ENCODE measurements at regions not wholly inside any gene's neighbourhood (a gene's known extent, or its start where the extent isn't known, plus 50 kb on each side); places are given as distances from the start of the nearest gene placed in this dataset.

GRCh38 chr1:14545422-14546025 is 53.0 kb upstream of the KAZN start:
- FAIRE-seq (no peak), ATAC-seq (no peak), DNase-seq (ENCODE audit: low spot score) (no peak)
- H3K27ac ChIP-seq (ENCODE audit: extremely low read length, insufficient read depth, low read length): no peak overlapping the region
- H3K79me2 ChIP-seq (ENCODE audit: insufficient read depth, low read length): no peaks in the 10 kb centered on the region
- WGBS (ENCODE audit: low lambda C conversion rate): 4% methylated on average over 4 of the region's 4 CpGs
- H3K4me3 ChIP-seq (replicated peaks in 1 of 3; ENCODE audit: insufficient read depth in 1 of 3, low read depth in 2 of 3, low read length in 3 of 3): no peak overlapping the region
- H2AFZ ChIP-seq (ENCODE audit: low read length): no peak overlapping the region
- H4K20me1 ChIP-seq (ENCODE audit: insufficient read depth, low read length): no peaks in the 10 kb centered on the region
- peaks cover 1 to 4% of the 10 kb centered on the region in 2 experiments; a peak in 2 of 5 replicates for H3K27me3 ChIP-seq (ENCODE audit: control insufficient read depth in 1 of 2, insufficient read depth in 2 of 2, low read length in 2 of 2)
- CTCF ChIA-PET (ENCODE audit: low intra/inter-chr PET ratio, low total read pairs): no interaction called here
- TF ChIP-seq ZNF12 (CRISPR knock-in tag; IDR thresholded peaks at IDR 0.05): peak; percentile 94
- no peak for TF ChIP-seq ZNF263 (CRISPR knock-in tag; IDR thresholded peaks at IDR 0.05)
- no peak for TF ChIP-seq HNF1A (IDR thresholded peaks at IDR 0.05; ENCODE audit: low read depth)
- no peak for TF ChIP-seq HNF1A (CRISPR knock-in tag; IDR thresholded peaks at IDR 0.05; ENCODE audit: borderline replicate concordance)
- TF ChIP-seq ZNF619 (CRISPR knock-in tag; IDR thresholded peaks at IDR 0.05): no peak
- no peak for TF ChIP-seq CENPX (CRISPR knock-in tag; IDR thresholded peaks at IDR 0.05)
- TF ChIP-seq ZNF432 (CRISPR knock-in tag; IDR thresholded peaks at IDR 0.05; ENCODE audit: borderline replicate concordance): no peak
- no peak for TF ChIP-seq BRD4 (CRISPR knock-in tag; IDR thresholded peaks at IDR 0.05)
- TF ChIP-seq HNF1B (CRISPR knock-in tag; IDR thresholded peaks at IDR 0.05): no peak
- POLR2A ChIA-PET: no interaction called here
- intact Hi-C loops (cut with micrococcal nuclease; ENCODE audit: unreplicated experiment): no loop called here
- H3K4me1 ChIP-seq (ENCODE audit: insufficient read depth, low read length): no peaks in the 10 kb centered on the region
- BruUV-seq (replicated peaks): no TSS peak
- in situ Hi-C loops (cut with HindIII; ENCODE audit: extremely low pct_ligation_motif_present, low pct_unique_long_range_greater_than_20kb): no loop called here
- H3K9ac ChIP-seq (ENCODE audit: insufficient read depth, low read depth, low read length): no peak overlapping the region
- H3K9me3 ChIP-seq (ENCODE audit: low read length): no peaks in the 10 kb centered on the region
- H3K4me2 ChIP-seq (ENCODE audit: low read depth, low read length): no peak overlapping the region
- H3K36me3 ChIP-seq (replicated peaks in 1 of 2; ENCODE audit: control insufficient read depth in 1 of 2, insufficient read depth in 2 of 2, low read length in 2 of 2): no peaks in the 10 kb centered on the region
